Effector memory CD4-positive, alpha-beta T cell (primary cell): ENCODE measurements at regions not wholly inside any gene's neighbourhood (a gene's known extent, or its start where the extent isn't known, plus 50 kb on each side); places are given as distances from the start of the nearest gene placed in this dataset.

Source experiments
- DNase-seq, 3 donors: peaks; one replicate each; pipeline ENCODE4 v3.0.0-alpha.2; 2020
- H3K27ac ChIP-seq: 2 replicates; pipeline ENCODE4 v1.7.0; 2013; ENCODE audit warnings: mild to moderate bottlenecking, low read length, moderate library complexity; ENCODE audit not compliant: insufficient read depth, poor library complexity, severe bottlenecking
- H3K27me3 ChIP-seq: replicated peaks from 2 replicates; pipeline ENCODE4 v1.7.0; 2013; ENCODE audit warnings: mild to moderate bottlenecking, low read length; ENCODE audit not compliant: insufficient read depth, control insufficient read depth, poor library complexity, severe bottlenecking
- H3K36me3 ChIP-seq: 2 replicates; pipeline ENCODE4 v1.7.0; 2013; ENCODE audit warnings: mild to moderate bottlenecking, low read length, moderate library complexity; ENCODE audit not compliant: control insufficient read depth, insufficient read depth
- H3K4me1 ChIP-seq: 2 replicates; pipeline ENCODE4 v1.7.0; 2013; ENCODE audit warnings: low read length, mild to moderate bottlenecking; ENCODE audit not compliant: control insufficient read depth, insufficient read depth, poor library complexity, severe bottlenecking
- H3K4me3 ChIP-seq: 2 replicates; pipeline ENCODE4 v1.7.0; 2013; ENCODE audit warnings: low read length, low read depth, mild to moderate bottlenecking; ENCODE audit not compliant: insufficient read depth, poor library complexity, severe bottlenecking
- H3K9me3 ChIP-seq: 2 replicates; pipeline ENCODE4 v1.7.0; 2013; ENCODE audit warnings: mild to moderate bottlenecking, low read length, moderate library complexity; ENCODE audit not compliant: control insufficient read depth

- no peaks in the 10 kb centered on the region for H3K27me3 ChIP-seq
- H3K4me1 ChIP-seq, result peaks cover 7% of the 10 kb centered on the region
- no peaks in the 10 kb centered on the region for H3K9me3 ChIP-seq
- H3K36me3 ChIP-seq, result no peaks in the 10 kb centered on the region
- H3K27ac ChIP-seq, result no peak overlapping the region
- H3K4me3 ChIP-seq, result no peak overlapping the region
- no peak for DNase-seq
Measured at GRCh38 chr10:31139497-31139896, 107.8 kb upstream of the ZNF438 start.

GRCh38 chr10:31140716-31141115 lies 109.1 kb upstream of the ZNF438 start:
- no peak for DNase-seq
- H3K4me3 ChIP-seq, result no peak overlapping the region
- no peaks in the 10 kb centered on the region for H3K9me3 ChIP-seq
- H3K4me1 ChIP-seq, result peaks cover 4% of the 10 kb centered on the region
- no peaks in the 10 kb centered on the region for H3K36me3 ChIP-seq
- H3K27me3 ChIP-seq, result no peaks in the 10 kb centered on the region
- no peak overlapping the region for H3K27ac ChIP-seq

DNA sequence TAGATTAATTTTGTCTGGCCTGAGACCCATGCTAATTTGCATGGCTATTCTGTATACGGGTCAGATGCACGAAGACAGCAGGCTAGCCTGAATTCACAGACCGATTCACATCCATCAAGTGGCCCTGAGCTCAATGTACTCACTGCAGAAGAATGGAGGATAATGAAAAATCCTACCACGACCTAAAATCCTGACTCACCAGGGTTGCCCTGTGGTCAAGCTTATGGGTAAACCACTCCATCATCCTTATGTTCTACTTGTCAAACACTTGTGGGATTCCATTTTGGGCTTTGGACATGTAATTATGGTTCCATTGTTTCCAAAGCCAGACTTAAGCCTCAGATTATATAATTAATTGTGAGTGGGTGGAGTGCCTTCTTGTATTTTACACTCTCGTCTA lies 110.4 kb upstream of the ZNF438 start:
- Histone ChIP-seq H3K4me3 (no peak overlapping the region), H3K4me1 (no peaks in the 10 kb centered on the region), H3K27me3 (no peaks in the 10 kb centered on the region), H3K9me3 (no peaks in the 10 kb centered on the region), H3K36me3 (no peaks in the 10 kb centered on the region), H3K27ac (no peak overlapping the region)
- no peak for DNase-seq

DNA sequence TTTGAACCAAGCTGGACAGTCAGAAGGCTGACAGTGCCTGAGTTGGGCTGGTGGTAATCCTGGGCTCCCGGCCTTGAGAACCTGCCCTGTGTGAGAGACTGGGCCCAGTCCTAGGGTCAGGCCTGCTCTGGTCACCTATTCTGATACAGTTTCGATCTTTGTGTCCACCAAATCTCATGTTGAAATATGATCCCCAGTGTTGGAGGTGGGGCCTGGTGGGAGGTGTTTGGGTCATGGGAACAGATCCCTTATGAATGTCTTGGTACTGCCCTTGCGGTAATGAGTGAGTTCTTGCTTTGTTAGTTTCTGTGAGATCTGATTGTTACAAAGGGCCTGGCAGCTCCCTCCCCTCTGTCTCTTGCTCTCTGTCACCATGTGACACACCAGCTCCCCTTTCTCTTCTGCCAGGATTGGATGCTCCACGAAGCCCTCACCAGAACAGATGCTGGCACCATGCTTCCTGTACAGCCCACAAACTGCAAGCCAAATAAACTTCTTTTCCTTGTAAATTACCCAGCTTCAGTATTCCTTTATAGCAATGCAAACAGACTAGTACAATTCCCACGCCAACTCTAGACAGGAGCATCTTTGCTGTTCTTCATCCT lies 111.8 kb upstream of the ZNF438 start:
- Histone ChIP-seq H3K4me1 (no peaks in the 10 kb centered on the region), H3K36me3 (no peaks in the 10 kb centered on the region), H3K27me3 (no peaks in the 10 kb centered on the region), H3K27ac (no peak overlapping the region), H3K9me3 (no peaks in the 10 kb centered on the region), H3K4me3 (no peak overlapping the region)
- DNase-seq, result no peak

DNA sequence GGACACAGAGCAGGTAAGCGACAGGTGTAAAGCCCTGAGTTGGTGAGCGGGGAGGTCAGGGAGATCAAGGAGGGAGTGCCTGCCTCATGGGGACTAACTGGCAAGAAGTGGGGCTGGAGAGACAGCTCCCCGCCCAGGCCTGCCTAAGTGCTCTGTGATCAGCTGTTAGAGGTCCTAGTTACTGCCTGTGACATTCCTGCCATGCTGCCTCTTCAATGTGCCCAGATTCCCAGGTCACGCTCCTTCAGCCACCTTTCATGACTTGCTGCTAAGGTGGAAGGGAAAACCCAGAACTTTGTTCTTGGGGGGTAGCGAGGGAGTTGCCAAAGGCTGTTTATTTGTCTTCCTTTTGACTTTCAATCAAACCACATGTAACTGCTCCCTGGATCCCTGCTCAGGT lies 114.3 kb upstream of the ZNF438 start:
- Histone ChIP-seq H3K4me1 (no peaks in the 10 kb centered on the region), H3K27ac (no peak overlapping the region), H3K9me3 (no peaks in the 10 kb centered on the region), H3K36me3 (no peaks in the 10 kb centered on the region), H3K27me3 (no peaks in the 10 kb centered on the region), H3K4me3 (no peak overlapping the region)
- no peak for DNase-seq

DNA sequence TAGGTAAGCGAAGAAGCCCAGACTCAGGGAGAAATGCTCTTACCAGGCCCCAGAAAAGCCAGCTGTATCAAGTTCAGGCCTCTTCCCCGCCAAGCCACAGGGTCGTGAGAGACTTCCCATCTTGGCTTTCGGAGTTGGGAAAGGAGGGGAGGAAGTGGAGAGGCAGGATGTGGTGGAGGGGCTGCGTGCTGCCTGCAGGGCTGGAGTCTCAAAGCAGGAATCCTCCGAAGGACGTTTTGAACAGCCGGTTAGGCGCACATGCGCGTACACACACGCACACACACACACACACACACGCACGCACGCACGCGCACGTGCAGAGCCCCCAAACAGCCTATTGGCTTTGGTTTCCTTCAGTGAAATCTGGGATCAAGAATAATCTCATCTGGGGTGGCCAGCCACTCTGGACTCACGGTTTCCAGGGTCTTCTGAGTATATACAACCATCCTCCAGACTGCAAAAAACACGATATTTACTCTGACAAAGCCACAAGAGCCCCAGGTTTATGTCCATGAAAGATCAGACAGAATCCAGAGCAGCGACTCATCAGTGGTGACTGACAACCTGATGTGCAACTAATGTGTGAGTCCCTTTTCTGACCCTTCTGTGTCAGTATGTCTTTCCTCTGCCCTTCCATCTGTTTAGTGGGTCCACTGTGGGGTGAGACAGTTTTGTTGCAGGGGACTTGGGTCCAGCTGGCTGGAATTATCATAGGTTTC lies 115.0 kb upstream of the ZNF438 start:
- Histone ChIP-seq H3K4me3 (no peak overlapping the region), H3K27me3 (no peaks in the 10 kb centered on the region), H3K4me1 (no peaks in the 10 kb centered on the region), H3K9me3 (no peaks in the 10 kb centered on the region), H3K36me3 (no peaks in the 10 kb centered on the region), H3K27ac (no peak overlapping the region)
- no peak for DNase-seq

- no peak overlapping the region for H3K27ac ChIP-seq
- DNase-seq, result no peak
- H3K36me3 ChIP-seq, result no peaks in the 10 kb centered on the region
- no peaks in the 10 kb centered on the region for H3K27me3 ChIP-seq
- H3K4me3 ChIP-seq, result no peak overlapping the region
- no peaks in the 10 kb centered on the region for H3K4me1 ChIP-seq
- H3K9me3 ChIP-seq, result no peaks in the 10 kb centered on the region
Measured at GRCh38 chr10:31147210-31147608, 115.5 kb upstream of the ZNF438 start.

- no peaks in the 10 kb centered on the region for H3K36me3 ChIP-seq
- no peak overlapping the region for H3K4me3 ChIP-seq
- no peaks in the 10 kb centered on the region for H3K4me1 ChIP-seq
- no peaks in the 10 kb centered on the region for H3K27me3 ChIP-seq
- no peaks in the 10 kb centered on the region for H3K9me3 ChIP-seq
- no peak for DNase-seq
- no peak overlapping the region for H3K27ac ChIP-seq
Measured at GRCh38 chr10:31148951-31149350, 117.3 kb upstream of the ZNF438 start.

DNA sequence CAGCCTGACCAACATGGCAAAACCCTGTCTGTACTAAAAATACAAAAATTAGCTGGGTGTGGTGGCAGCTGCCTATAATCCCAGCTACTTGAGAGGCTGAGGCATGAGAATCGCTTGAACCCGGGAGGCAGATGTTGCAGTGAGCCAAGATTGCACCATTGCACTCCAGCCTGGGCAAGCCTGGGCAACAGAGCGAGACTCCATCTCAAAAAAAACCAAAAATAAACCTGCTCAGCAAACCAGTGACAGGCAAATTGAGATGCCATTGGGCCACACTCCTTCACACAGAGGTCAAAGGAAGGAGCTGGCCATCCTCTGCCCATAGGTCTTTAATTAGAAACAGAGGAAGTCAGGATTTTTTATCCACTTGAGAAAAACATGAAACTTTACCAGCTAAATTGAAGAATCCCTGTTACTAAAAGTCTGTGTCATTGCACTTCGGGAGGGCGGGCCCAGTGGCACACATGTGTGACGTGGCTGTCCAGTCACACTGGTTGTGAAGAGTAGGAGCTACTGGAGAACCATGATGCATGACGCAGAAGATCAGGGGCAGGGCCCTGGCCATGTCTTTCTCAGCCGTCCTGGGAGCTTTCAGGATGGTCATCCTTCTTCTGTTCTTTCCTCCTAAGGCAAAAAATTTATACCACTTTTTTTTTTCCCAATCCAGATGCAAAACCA lies 118.3 kb upstream of the ZNF438 start:
- H3K4me1 ChIP-seq, result no peaks in the 10 kb centered on the region
- no peak for DNase-seq
- H3K27ac ChIP-seq, result no peak overlapping the region
- no peaks in the 10 kb centered on the region for H3K36me3 ChIP-seq
- H3K27me3 ChIP-seq, result no peaks in the 10 kb centered on the region
- no peak overlapping the region for H3K4me3 ChIP-seq
- no peaks in the 10 kb centered on the region for H3K9me3 ChIP-seq

DNA sequence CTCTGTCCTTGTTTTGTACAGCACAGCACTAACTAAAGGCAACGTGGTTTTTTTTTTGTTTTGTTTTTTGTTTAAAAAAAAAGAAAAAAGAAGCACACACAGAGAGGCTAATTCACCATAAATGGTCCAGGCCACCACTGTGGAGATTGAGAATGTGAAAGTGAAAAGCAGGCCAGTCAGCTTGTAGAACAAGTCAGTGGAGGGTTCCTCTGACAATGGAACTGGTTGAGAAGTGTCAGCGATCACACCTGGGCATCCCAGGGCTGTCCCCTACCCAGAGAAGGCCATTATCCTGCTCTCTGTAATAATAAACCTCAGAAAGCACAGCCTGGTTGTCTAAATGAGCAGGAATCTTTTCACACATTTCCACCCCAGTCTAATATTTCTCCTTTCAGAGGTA lies 119.6 kb upstream of the ZNF438 start:
- no peak overlapping the region for H3K27ac ChIP-seq
- no peak for DNase-seq
- H3K4me1 ChIP-seq, result no peaks in the 10 kb centered on the region
- H3K27me3 ChIP-seq, result no peaks in the 10 kb centered on the region
- no peak overlapping the region for H3K4me3 ChIP-seq
- no peaks in the 10 kb centered on the region for H3K36me3 ChIP-seq
- H3K9me3 ChIP-seq, result no peaks in the 10 kb centered on the region
